AG09309 (cell line): ENCODE measurements at regions not wholly inside any gene's neighbourhood (a gene's known extent, or its start where the extent isn't known, plus 50 kb on each side); places are given as distances from the start of the nearest gene placed in this dataset.
"Not testable (repeated sequence)": the region's sequence is repeated elsewhere in the genome, so short reads cannot be mapped to it uniquely, and the experiment has no call there.

ENCODE experiments used
- DNase-seq: peaks from one replicate; pipeline ENCODE4 v3.0.0-alpha.2; 2010; ENCODE audit warnings: low read depth
- H3K4me3 ChIP-seq: 2 replicates; pipeline ENCODE4 v1.5.1; 2011; ENCODE audit warnings: mild to moderate bottlenecking, low read depth, low read length, moderate library complexity; ENCODE audit not compliant: control insufficient read depth
- TF ChIP-seq, protein P1 (sequence below): IDR thresholded peaks from 2 replicates; pipeline ENCODE4 v1.5.1; 2011; ENCODE audit warnings: mild to moderate bottlenecking, low read depth, low read length, inconsistent platforms; ENCODE audit not compliant: insufficient read depth, control insufficient read depth; ENCODE audit errors: missing control alignments

DNA sequence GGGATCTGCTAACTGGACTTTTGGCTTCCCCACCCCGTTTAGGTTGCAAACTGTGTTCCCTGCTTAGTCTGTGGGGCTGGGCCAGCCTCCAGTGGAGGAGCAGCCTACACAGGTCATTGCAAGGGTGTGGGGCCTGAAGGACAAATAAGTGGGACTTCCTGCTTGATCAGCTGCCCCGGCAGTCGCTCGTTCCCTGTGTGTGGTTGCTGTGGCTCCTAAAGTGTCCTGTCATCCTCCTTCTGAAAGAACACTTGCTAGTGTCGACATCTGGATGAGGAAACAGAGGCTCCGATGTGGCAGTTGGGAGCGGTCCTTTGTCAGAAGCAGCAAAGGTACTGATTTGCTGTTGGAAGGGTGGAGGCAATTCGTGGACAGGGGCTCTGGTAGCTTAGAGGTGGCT lies 88.9 kb upstream of the TBCA start:
- no peak for DNase-seq
- TF ChIP-seq, protein P1, sequence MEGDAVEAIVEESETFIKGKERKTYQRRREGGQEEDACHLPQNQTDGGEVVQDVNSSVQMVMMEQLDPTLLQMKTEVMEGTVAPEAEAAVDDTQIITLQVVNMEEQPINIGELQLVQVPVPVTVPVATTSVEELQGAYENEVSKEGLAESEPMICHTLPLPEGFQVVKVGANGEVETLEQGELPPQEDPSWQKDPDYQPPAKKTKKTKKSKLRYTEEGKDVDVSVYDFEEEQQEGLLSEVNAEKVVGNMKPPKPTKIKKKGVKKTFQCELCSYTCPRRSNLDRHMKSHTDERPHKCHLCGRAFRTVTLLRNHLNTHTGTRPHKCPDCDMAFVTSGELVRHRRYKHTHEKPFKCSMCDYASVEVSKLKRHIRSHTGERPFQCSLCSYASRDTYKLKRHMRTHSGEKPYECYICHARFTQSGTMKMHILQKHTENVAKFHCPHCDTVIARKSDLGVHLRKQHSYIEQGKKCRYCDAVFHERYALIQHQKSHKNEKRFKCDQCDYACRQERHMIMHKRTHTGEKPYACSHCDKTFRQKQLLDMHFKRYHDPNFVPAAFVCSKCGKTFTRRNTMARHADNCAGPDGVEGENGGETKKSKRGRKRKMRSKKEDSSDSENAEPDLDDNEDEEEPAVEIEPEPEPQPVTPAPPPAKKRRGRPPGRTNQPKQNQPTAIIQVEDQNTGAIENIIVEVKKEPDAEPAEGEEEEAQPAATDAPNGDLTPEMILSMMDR: no peak
- no peak overlapping the region for H3K4me3 ChIP-seq

DNA sequence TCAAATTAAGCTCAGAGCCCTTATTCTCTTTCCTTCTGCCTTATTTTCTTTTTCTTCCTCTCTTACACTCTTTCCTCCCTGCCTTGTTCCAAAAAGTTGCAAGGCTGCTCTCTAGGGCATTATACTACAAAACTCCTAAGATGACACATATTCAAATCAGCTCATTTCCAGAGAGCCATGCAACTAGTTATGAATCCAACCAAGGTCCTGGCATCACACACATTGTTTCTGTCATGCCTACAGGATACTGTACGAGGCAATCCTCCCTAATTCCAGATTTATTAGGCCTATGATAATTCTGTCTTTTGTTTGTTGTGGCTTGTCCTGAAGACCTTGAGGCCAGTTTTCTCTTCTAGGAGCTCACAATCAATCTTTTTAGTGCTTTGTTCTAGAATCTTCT lies 87.0 kb upstream of the TBCA start:
- no peak overlapping the region for H3K4me3 ChIP-seq
- DNase-seq: no peak
- TF ChIP-seq, protein P1: no peak

DNA sequence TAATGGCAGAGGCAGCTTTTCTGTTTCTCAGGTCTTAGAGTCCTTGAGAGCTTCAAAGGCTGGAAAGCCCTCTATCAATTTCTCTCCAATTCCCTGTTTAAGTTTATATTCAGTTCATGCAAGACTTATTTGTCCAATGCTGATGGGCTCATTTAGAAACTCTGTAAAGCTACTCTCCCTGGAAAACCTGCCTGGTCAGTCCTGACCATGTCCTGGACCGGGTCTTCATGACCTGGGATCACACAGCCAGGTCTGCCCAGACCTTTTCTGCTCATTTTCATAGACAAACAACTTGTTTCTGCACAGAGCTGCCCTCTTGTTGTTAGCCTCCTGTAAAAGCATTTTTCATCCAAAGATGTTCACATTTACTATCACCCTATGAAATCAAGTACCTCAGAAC lies 85.4 kb upstream of the TBCA start:
- no peak for DNase-seq
- TF ChIP-seq, protein P1: no peak
- H3K4me3 ChIP-seq: no peak overlapping the region

DNA sequence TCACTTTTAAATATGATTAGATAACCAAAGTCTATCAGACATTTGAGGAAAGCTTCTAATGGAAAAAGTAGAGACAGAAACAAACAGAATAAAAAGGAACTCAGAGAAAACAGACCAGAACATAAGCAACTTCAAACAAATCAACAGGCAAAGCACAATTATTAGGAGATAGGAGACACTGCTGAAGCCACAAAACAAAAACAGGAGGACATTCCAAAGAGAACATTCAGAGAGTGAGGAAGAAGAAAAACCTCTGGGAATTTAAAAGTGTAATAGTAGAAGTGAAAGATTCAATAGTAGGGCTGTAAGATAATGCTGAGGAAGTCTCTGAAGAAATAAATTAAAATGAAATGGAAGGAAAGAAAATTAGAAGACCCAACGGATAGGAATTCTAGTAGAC lies 83.2 kb upstream of the TBCA start:
- no peak overlapping the region for H3K4me3 ChIP-seq
- DNase-seq: no peak
- TF ChIP-seq, protein P1: no peak

DNA sequence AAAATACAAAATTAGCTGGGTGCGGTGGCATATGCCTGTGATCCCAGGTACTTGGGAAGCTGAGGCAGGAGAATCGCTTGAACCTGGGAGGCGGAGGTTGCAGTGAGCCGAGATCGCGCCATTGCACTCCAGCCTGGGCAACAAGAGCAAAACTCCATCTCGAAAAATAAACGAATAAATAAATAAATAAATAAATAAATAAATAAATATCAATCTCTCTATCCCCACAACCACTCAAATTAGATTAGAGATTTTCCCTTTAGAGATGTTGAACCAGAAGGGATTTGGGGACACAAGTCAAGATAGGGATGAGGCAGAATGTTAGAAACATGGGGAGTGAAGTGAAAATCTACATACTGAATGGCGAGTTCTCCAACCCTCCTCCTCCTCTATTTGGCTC lies 82.5 kb upstream of the TBCA start:
- not testable (repeated sequence) for DNase-seq, H3K4me3 ChIP-seq

DNA sequence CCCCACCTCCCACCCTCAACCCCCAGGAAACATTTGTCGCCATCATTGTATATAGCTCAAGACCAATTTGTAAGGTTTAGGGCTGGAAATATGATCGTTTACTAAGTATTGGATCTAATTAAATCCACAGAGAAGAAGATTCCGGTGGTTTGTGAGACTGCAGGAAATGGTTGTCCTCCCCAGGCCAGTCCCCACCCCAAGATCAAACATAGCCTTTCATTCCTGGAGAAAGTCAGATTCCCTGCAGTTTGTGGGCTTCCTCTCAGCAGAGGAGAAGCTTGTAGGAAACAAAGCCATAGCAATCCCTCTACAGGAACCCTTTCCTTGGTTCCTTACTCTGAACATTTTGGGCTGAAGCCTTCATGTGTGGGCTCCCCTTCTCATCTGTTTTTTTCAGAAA lies 79.2 kb upstream of the TBCA start:
- TF ChIP-seq, protein P1: no peak
- no peak overlapping the region for H3K4me3 ChIP-seq
- no peak for DNase-seq

DNA sequence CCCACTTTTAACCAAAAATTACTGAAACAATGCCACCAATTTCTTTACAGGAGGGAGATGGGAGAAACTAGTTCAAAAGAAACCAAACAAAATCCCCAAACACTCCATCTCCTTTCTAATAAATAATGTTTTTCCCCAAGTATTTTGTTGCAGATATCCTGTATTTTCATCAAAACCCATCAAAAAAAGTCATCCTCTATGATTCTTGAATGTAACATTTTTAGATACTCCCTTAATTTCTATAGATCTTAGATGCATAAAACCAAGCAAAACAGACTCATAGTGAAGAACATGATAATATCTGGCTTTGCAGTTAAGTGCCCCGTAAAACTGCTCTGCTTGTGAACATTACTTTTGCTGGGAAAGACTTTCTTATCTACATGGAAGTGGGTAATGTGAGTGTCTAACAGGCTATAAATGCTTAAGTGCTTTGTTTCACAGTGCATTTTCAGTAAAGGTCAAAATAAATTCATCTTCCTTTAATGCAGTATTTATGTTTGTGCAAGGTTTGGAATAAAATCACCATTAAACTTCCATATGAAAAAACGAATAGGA lies 77.3 kb upstream of the TBCA start:
- DNase-seq: no peak
- no peak overlapping the region for H3K4me3 ChIP-seq
- TF ChIP-seq, protein P1: no peak
